AG04450 (cell line): ENCODE measurements at regions not wholly inside any gene's neighbourhood (a gene's known extent, or its start where the extent isn't known, plus 50 kb on each side); places are given as distances from the start of the nearest gene placed in this dataset.

ENCODE experiments used
- CTCF ChIA-PET: fragments of 300-600, 350-600 bp; formaldehyde crosslinking; extraction: SDS; loops from one replicate; lab custom pipeline; 2022; ENCODE audit warnings: antibody characterized with exemption, inconsistent platforms; lab: Charles Lee
- POLR2A ChIA-PET: fragments of 350-600 bp; formaldehyde crosslinking; extraction: SDS; loops from one replicate; lab custom pipeline; 2021; ENCODE audit warnings: antibody characterized with exemption, inconsistent platforms; lab: Yijun Ruan, JAX
- DNase-seq: peaks from one replicate; pipeline ENCODE4 v3.0.0-alpha.2; 2011; ENCODE audit warnings: low read depth, low spot score
- H3K27ac ChIP-seq: one replicate; pipeline ENCODE4 v1.5.1; 2012; ENCODE audit warnings: low read depth, low read length, control low read depth
- H3K27me3 ChIP-seq: one replicate; pipeline ENCODE4 v1.6.0; 2012; ENCODE audit warnings: low read length; ENCODE audit not compliant: control insufficient read depth, insufficient read depth
- H3K4me3 ChIP-seq: 2 replicates; pipeline ENCODE4 v1.5.1; 2011; ENCODE audit warnings: mild to moderate bottlenecking, low read depth, low read length, control low read depth
- H3K9me3 ChIP-seq: 2 replicates; pipeline ENCODE4 v1.5.1; 2012; ENCODE audit warnings: low read length; ENCODE audit not compliant: control insufficient read depth, insufficient read depth
- CTCF ChIP-seq: IDR thresholded peaks from 2 replicates; pipeline ENCODE4 v1.5.1; 2011; ENCODE audit warnings: low read depth, low read length, control low read depth, inconsistent platforms

GRCh38 chr3:124267406-124267805, 275.5 kb upstream of the ROPN1 start:
- TF ChIP-seq CTCF: no peak
- Histone ChIP-seq H3K4me3 (no peak overlapping the region), H3K27me3 (no peaks in the 10 kb centered on the region), H3K9me3 (no peaks in the 10 kb centered on the region), H3K27ac (no peak overlapping the region)
- POLR2A ChIA-PET: no interaction called here
- no peak for DNase-seq
- CTCF ChIA-PET: interaction anchor here (0.6 kb wide), 1 partner anchor 19 kb away, joined by 3 read pairs; no protein-coding TSS in a partner anchor

DNA sequence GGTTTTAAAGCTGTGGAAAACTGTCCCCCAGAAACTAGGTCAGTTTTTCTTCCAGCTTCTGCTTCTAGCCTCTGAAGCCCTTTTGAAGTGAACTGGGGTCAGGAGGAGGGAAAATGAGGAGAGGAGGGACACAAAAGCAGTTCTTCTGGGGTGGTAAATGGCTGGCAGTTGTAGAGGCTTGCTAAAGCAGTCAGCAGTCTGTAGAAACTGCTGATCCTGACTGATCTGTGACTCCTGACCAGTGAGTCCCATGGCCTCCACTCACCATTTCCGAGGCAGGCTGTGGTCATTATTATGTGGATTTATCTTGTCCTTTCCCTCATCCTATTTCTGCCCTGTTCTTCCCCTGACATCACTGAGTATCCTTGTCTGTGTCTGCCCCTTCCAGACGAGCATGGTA, 276.4 kb upstream of the ROPN1 start:
- CTCF ChIA-PET: interaction anchor here (0.9 kb wide), 1 partner anchor 13 kb away, joined by 3 read pairs; no protein-coding TSS in a partner anchor
- TF ChIP-seq CTCF: no peak
- POLR2A ChIA-PET: no interaction called here
- H3K27ac ChIP-seq: no peak overlapping the region
- DNase-seq: no peak
- no peaks in the 10 kb centered on the region for H3K9me3 ChIP-seq
- no peaks in the 10 kb centered on the region for H3K27me3 ChIP-seq
- H3K4me3 ChIP-seq: no peak overlapping the region

GRCh38 chr3:124269619-124270018, 277.7 kb upstream of the ROPN1 start:
- POLR2A ChIA-PET: no interaction called here
- H3K27me3 ChIP-seq: no peaks in the 10 kb centered on the region
- H3K27ac ChIP-seq: no peak overlapping the region
- DNase-seq: no peak
- CTCF ChIA-PET: no interaction called here
- no peak for TF ChIP-seq CTCF
- no peaks in the 10 kb centered on the region for H3K9me3 ChIP-seq
- H3K4me3 ChIP-seq: no peak overlapping the region

- no peak overlapping the region for H3K4me3 ChIP-seq
- no peaks in the 10 kb centered on the region for H3K9me3 ChIP-seq
- ChIA-PET POLR2A (interaction anchor here (0.6 to 1.1 kb wide), 2 partner anchors 9 to 193 kb away, joined by 3 read pairs; no protein-coding TSS in a partner anchor), CTCF (no interaction called here)
- no peak for DNase-seq
- no peak overlapping the region for H3K27ac ChIP-seq
- TF ChIP-seq CTCF: no peak
- no peaks in the 10 kb centered on the region for H3K27me3 ChIP-seq
Observed at GRCh38 chr3:124272605-124273151, 280.8 kb upstream of the ROPN1 start.

DNA sequence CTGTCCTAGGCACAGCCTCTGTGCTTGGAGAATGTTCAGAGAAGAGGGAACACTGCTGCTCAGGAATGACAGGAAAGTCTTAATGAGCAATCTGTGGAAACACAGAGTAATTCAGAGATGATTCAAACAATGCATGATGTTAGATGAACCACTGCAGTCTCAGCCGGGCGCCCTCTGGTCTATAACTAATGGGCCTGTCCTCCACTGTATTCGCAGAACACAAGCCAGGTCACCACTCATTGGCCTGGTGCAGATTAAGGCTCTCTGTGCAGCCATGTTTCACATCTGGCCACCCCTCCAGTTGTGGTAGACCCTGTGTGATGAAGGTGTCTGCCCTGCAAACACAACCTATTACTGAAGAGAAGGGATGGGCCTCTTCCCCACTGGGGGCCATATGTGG, 281.7 kb upstream of the ROPN1 start:
- POLR2A ChIA-PET: no interaction called here
- TF ChIP-seq CTCF: no peak
- CTCF ChIA-PET: no interaction called here
- H3K27me3 ChIP-seq: no peaks in the 10 kb centered on the region
- no peak for DNase-seq
- H3K27ac ChIP-seq: no peak overlapping the region
- H3K9me3 ChIP-seq: no peaks in the 10 kb centered on the region
- H3K4me3 ChIP-seq: no peak overlapping the region
